HEK293T (cell line): ENCODE measurements at regions not wholly inside any gene's neighbourhood (a gene's known extent, or its start where the extent isn't known, plus 50 kb on each side); places are given as distances from the start of the nearest gene placed in this dataset.

Source experiments
- BHLHE40 ChIP-seq: fragments of 450-650 bp; IDR thresholded peaks from 2 replicates; pipeline ENCODE4 v1.6.1; 2016; ENCODE audit warnings: mild to moderate bottlenecking, moderate library complexity, borderline replicate concordance
- ELF4 ChIP-seq: fragments of 450-650 bp; IDR thresholded peaks from 2 replicates; pipeline ENCODE4 v1.6.1; 2017; ENCODE audit warnings: antibody characterized with exemption
- FOXK2 ChIP-seq: fragments of 450-650 bp; IDR thresholded peaks from 2 replicates; pipeline ENCODE4 v1.6.1; 2016; ENCODE audit warnings: mild to moderate bottlenecking
- FOXM1 ChIP-seq: fragments of 450-650 bp; IDR thresholded peaks from 2 replicates; pipeline ENCODE4 v1.6.1; 2017; ENCODE audit warnings: mild to moderate bottlenecking, borderline replicate concordance
- L3MBTL2 ChIP-seq: fragments of 450-650 bp; conservative IDR thresholded peaks from 2 replicates; pipeline ENCODE4 v1.6.1; 2016; ENCODE audit warnings: mild to moderate bottlenecking
- SP1 ChIP-seq: fragments of 450-650 bp; IDR thresholded peaks from 2 replicates; pipeline ENCODE4 v1.6.1; 2017
- SUZ12 ChIP-seq: fragments of 450-650 bp; IDR thresholded peaks from 2 replicates; pipeline ENCODE4 v1.6.1; 2016; ENCODE audit warnings: mild to moderate bottlenecking

- TF ChIP-seq FOXK2 (no peak), L3MBTL2 (no peak), BHLHE40 (no peak), FOXM1 (no peak), ELF4 (no peak), SP1 (no peak), SUZ12 (no peak)
Measured at GRCh38 chr6:115690854-115691253, 369.8 kb downstream of the FRK start.
